ENCODE measurements at regions not wholly inside any gene's neighbourhood (a gene's known extent, or its start where the extent isn't known, plus 50 kb on each side); places are given as distances from the start of the nearest gene placed in this dataset.

DNA sequence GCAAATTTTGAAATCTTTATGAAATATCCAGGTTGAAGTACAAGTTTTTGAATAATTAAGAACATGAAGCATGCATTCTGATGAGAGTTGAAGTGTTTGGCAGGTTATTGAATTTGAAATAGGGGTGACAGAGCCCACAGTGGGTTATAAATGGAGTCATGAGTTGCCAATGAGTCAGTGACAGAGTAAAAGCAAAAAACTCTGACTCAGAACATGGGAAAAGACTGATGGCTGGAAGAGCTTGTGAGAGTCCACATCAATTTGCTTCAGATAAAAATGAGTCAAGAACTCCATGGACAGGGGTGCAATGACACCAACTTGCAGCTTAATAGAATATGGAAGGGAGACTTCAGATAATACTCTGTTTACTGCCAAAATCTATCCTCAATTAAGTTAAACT is 105.3 kb downstream of the SLC6A15 start:
- peaks cover 0 to 5% (median 0%) of the 10 kb centered on the region in 5 donors for H3K9me3 Mint-ChIP-seq
- no peak for DNase-seq
- no peaks in the 10 kb centered on the region for H3K9me3 ChIP-seq (ENCODE audit: low read length)
- POLR2A ChIA-PET: no interaction called here
- H3K36me3 Mint-ChIP-seq: no peaks in the 10 kb centered on the region
- no peaks in the 10 kb centered on the region for H3K4me1 ChIP-seq (ENCODE audit: insufficient read depth, low read length)
- no peaks in the 10 kb centered on the region for H3K27me3 Mint-ChIP-seq
- no peaks in the 10 kb centered on the region for H3K36me3 ChIP-seq (ENCODE audit: insufficient read depth, low read length)
- no peak overlapping the region for H3K27ac ChIP-seq (ENCODE audit: low read depth, low read length)
- H3K4me3 ChIP-seq (ENCODE audit: low read length): no peak overlapping the region
- CTCF ChIA-PET: no interaction called here
- no peaks in the 10 kb centered on the region for H3K27me3 ChIP-seq (ENCODE audit: insufficient read depth, low read length, poor library complexity, severe bottlenecking)
- H3K4me1 Mint-ChIP-seq: no peaks in the 10 kb centered on the region
- H3K27ac Mint-ChIP-seq: no peak overlapping the region
- no peak overlapping the region for H3K4me3 Mint-ChIP-seq

GRCh38 chr12:84805474-84805858 is 107.1 kb downstream of the SLC6A15 start:
- Histone ChIP-seq H3K4me1 (ENCODE audit: insufficient read depth, low read length) (no peaks in the 10 kb centered on the region), H3K27ac (ENCODE audit: low read depth, low read length) (no peak overlapping the region), H3K27me3 (ENCODE audit: insufficient read depth, low read length, poor library complexity, severe bottlenecking) (no peaks in the 10 kb centered on the region), H3K36me3 (ENCODE audit: insufficient read depth, low read length) (no peaks in the 10 kb centered on the region), H3K9me3 (ENCODE audit: low read length) (no peaks in the 10 kb centered on the region), H3K4me3 (ENCODE audit: low read length) (no peak overlapping the region)
- H3K9me3 Mint-ChIP-seq: peaks cover 0 to 5% (median 0%) of the 10 kb centered on the region in 5 donors
- H3K4me3 Mint-ChIP-seq: no peak overlapping the region
- no peaks in the 10 kb centered on the region for H3K27me3 Mint-ChIP-seq
- H3K27ac Mint-ChIP-seq: no peak overlapping the region
- no peaks in the 10 kb centered on the region for H3K36me3 Mint-ChIP-seq
- H3K4me1 Mint-ChIP-seq: no peaks in the 10 kb centered on the region
- CTCF ChIA-PET: no interaction called here
- POLR2A ChIA-PET: no interaction called here
- DNase-seq: no peak

DNA sequence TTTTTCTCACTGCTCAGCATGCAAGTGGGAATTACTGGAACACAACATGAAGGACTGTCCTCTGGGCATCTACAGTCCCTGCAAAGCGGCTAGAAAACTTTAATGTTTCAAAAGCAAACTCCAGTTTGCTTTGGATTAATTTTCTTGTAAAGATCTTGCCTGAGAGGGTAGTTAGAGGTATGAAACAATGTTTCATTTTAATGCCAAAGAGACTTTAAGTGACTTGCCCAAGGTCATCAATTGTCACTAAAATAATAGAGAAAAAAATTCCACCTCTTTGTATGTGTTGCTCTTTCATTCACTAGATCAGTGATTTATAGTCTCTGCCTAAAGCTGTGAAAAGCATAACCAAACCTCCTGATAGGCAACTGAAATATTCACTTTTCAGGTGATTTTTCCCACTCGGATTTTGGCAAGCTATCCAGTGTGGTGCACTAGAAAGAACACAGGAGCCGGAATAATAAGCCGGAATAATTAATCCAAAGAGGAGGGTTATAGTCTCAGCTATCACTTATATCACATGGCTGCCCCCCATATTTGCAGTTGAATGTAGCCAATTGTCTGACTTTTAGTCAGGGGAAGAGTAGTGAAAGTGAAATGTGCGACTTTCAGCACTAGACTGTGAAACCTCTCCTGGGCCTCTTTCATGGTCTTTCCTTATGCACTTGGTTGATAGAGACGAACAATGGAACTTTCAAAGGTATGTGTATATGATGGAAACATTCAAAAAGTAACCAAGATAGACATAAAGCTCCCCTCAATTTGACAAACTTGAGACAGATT is 107.7 kb downstream of the SLC6A15 start:
- ChIA-PET CTCF (no interaction called here), POLR2A (no interaction called here)

DNA sequence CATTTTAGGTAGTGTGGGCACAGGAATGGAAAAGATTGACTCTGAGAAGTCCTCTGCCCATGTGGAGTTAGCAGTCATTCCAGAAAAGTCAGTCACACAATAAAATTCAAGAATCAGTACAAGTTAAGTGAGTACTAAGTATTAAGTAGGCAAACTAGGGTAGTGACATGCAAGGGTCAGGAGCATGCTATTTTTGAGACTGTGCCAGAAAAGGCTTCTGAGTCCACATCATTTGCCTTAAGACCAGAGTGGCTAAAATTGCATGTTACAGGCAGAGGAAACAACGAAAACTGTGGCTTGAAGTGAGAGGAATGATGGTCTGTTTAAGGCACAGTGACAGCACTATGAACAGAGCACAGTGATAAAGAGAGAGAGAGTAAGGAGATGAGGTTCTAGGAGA is 108.9 kb downstream of the SLC6A15 start:
- Mint-ChIP-seq H3K36me3 (no peaks in the 10 kb centered on the region), H3K27me3 (no peaks in the 10 kb centered on the region), H3K4me1 (no peaks in the 10 kb centered on the region), H3K4me3 (no peak overlapping the region), H3K9me3 (peaks cover 0 to 5% (median 0%) of the 10 kb centered on the region in 5 donors), H3K27ac (no peak overlapping the region)
- Histone ChIP-seq H3K4me1 (ENCODE audit: insufficient read depth, low read length) (no peaks in the 10 kb centered on the region), H3K4me3 (ENCODE audit: low read length) (no peak overlapping the region), H3K9me3 (ENCODE audit: low read length) (no peaks in the 10 kb centered on the region), H3K27me3 (ENCODE audit: insufficient read depth, low read length, poor library complexity, severe bottlenecking) (no peaks in the 10 kb centered on the region), H3K27ac (ENCODE audit: low read depth, low read length) (no peak overlapping the region), H3K36me3 (ENCODE audit: insufficient read depth, low read length) (no peaks in the 10 kb centered on the region)
- CTCF ChIA-PET: no interaction called here
- POLR2A ChIA-PET: no interaction called here
- no peak for DNase-seq

More for the DNA sequence above, 107.7 kb downstream of the SLC6A15 start:
- Mint-ChIP-seq H3K9me3 (peaks cover 0 to 5% (median 0%) of the 10 kb centered on the region in 5 donors), H3K27me3 (no peaks in the 10 kb centered on the region), H3K36me3 (no peaks in the 10 kb centered on the region), H3K4me1 (no peaks in the 10 kb centered on the region), H3K27ac (no peak overlapping the region), H3K4me3 (no peak overlapping the region)
- Histone ChIP-seq H3K4me1 (ENCODE audit: insufficient read depth, low read length) (no peaks in the 10 kb centered on the region), H3K27ac (ENCODE audit: low read depth, low read length) (no peak overlapping the region), H3K27me3 (ENCODE audit: insufficient read depth, low read length, poor library complexity, severe bottlenecking) (no peaks in the 10 kb centered on the region), H3K36me3 (ENCODE audit: insufficient read depth, low read length) (no peaks in the 10 kb centered on the region), H3K9me3 (ENCODE audit: low read length) (no peaks in the 10 kb centered on the region), H3K4me3 (ENCODE audit: low read length) (no peak overlapping the region)
- DNase-seq: no peak

DNA sequence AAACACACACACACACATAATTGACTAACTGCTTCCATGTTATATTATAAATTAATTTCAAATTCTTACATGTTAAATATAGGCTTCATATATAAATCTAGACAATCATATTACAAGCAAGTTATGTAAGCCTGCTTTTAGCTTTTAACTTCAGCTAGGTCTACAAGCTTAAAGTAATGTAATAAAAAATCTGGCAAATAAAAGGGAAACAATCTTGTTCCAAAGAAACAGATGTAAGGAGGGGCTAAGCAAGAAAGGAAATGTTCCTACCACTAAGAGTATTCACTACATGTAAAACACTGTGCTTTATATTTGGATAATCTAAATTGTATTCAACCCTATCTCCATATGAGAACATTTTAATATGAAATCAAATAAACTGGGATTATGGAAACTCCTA is 110.4 kb downstream of the SLC6A15 start:
- H3K4me1 ChIP-seq (ENCODE audit: insufficient read depth, low read length): no peaks in the 10 kb centered on the region
- no peaks in the 10 kb centered on the region for H3K27me3 ChIP-seq (ENCODE audit: insufficient read depth, low read length, poor library complexity, severe bottlenecking)
- no peak overlapping the region for H3K4me3 ChIP-seq (ENCODE audit: low read length)
- no peaks in the 10 kb centered on the region for H3K36me3 ChIP-seq (ENCODE audit: insufficient read depth, low read length)
- no peaks in the 10 kb centered on the region for H3K27me3 Mint-ChIP-seq
- no peaks in the 10 kb centered on the region for H3K4me1 Mint-ChIP-seq
- DNase-seq: no peak
- no peak overlapping the region for H3K4me3 Mint-ChIP-seq
- no peak overlapping the region for H3K27ac ChIP-seq (ENCODE audit: low read depth, low read length)
- ChIA-PET POLR2A (no interaction called here), CTCF (no interaction called here)
- H3K9me3 ChIP-seq (ENCODE audit: low read length): no peaks in the 10 kb centered on the region
- no peaks in the 10 kb centered on the region for H3K36me3 Mint-ChIP-seq
- H3K9me3 Mint-ChIP-seq: peaks cover 0 to 3% (median 0%) of the 10 kb centered on the region in 5 donors
- no peak overlapping the region for H3K27ac Mint-ChIP-seq

GRCh38 chr12:84793558-84794367 is 118.8 kb downstream of the SLC6A15 start:
- CTCF ChIA-PET: no interaction called here

DNA sequence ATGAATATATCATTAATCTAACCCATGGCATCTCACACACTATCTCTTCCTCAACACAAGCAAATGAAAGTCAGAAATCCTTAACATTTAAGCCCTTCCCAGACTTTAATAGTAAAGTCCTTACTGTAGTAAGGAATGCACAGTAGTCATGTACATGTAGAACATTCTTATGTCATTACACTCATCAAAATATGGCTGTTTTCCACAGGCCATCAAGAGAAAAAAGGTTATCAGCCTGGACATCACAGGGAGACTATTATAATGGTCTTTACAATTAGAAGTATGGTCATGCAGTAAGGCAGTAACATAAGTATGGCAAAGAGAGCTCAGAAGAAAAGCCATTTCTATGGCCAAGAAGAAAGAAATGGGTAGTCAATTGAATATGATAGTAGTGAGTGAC is 121.2 kb downstream of the SLC6A15 start:
- no peaks in the 10 kb centered on the region for H3K4me1 ChIP-seq (ENCODE audit: insufficient read depth, low read length)
- H3K27me3 ChIP-seq (ENCODE audit: insufficient read depth, low read length, poor library complexity, severe bottlenecking): no peaks in the 10 kb centered on the region
- Mint-ChIP-seq H3K4me3 (no peak overlapping the region), H3K9me3 (peaks cover 0 to 11% (median 0%) of the 10 kb centered on the region in 5 donors), H3K27me3 (no peaks in the 10 kb centered on the region), H3K27ac (no peak overlapping the region), H3K36me3 (no peaks in the 10 kb centered on the region), H3K4me1 (no peaks in the 10 kb centered on the region)
- H3K9me3 ChIP-seq (ENCODE audit: low read length): no peaks in the 10 kb centered on the region
- DNase-seq: no peak
- no peak overlapping the region for H3K4me3 ChIP-seq (ENCODE audit: low read length)
- no peaks in the 10 kb centered on the region for H3K36me3 ChIP-seq (ENCODE audit: insufficient read depth, low read length)
- no peak overlapping the region for H3K27ac ChIP-seq (ENCODE audit: low read depth, low read length)
- POLR2A ChIA-PET: no interaction called here
- CTCF ChIA-PET: no interaction called here

More at GRCh38 chr12:84793558-84794367, 118.8 kb downstream of the SLC6A15 start:
- Histone ChIP-seq H3K4me3 (ENCODE audit: low read length) (no peak overlapping the region), H3K4me1 (ENCODE audit: insufficient read depth, low read length) (no peaks in the 10 kb centered on the region), H3K36me3 (ENCODE audit: insufficient read depth, low read length) (no peaks in the 10 kb centered on the region), H3K27me3 (ENCODE audit: insufficient read depth, low read length, poor library complexity, severe bottlenecking) (no peaks in the 10 kb centered on the region), H3K9me3 (ENCODE audit: low read length) (no peaks in the 10 kb centered on the region), H3K27ac (ENCODE audit: low read depth, low read length) (no peak overlapping the region)
- Mint-ChIP-seq H3K27ac (no peak overlapping the region), H3K4me3 (no peak overlapping the region), H3K36me3 (no peaks in the 10 kb centered on the region), H3K4me1 (no peaks in the 10 kb centered on the region), H3K9me3 (peaks cover 0 to 11% (median 0%) of the 10 kb centered on the region in 5 donors), H3K27me3 (no peaks in the 10 kb centered on the region)
- no peak for DNase-seq
- POLR2A ChIA-PET: no interaction called here

DNA sequence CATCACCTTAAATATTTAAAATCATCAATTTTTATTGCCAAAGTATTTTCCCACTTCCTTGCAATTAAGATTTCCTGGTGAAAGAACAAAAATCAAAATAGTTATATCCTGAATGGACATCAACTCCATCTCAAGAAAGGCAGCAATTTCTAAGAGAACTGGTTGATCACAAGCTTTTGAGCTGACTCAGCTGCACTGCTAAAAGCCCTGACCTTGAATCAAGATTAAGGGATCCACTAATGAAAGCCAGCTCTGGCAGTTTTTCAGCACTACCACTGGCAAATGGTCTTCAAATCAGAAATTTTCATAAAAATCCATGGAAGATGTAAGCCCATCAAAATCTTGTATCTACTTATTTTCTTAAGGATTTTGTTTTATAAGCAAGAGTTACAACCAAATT is 123.4 kb downstream of the SLC6A15 start:
- H3K9me3 Mint-ChIP-seq: peaks cover 0 to 5% (median 0%) of the 10 kb centered on the region in 5 donors
- Histone ChIP-seq H3K4me3 (ENCODE audit: low read length) (no peak overlapping the region), H3K27me3 (ENCODE audit: insufficient read depth, low read length, poor library complexity, severe bottlenecking) (no peaks in the 10 kb centered on the region), H3K4me1 (ENCODE audit: insufficient read depth, low read length) (no peaks in the 10 kb centered on the region), H3K9me3 (ENCODE audit: low read length) (no peaks in the 10 kb centered on the region), H3K36me3 (ENCODE audit: insufficient read depth, low read length) (no peaks in the 10 kb centered on the region), H3K27ac (ENCODE audit: low read depth, low read length) (no peak overlapping the region)
- H3K36me3 Mint-ChIP-seq: no peaks in the 10 kb centered on the region
- no peak overlapping the region for H3K4me3 Mint-ChIP-seq
- no peaks in the 10 kb centered on the region for H3K4me1 Mint-ChIP-seq
- H3K27ac Mint-ChIP-seq: no peak overlapping the region
- ChIA-PET CTCF (no interaction called here), POLR2A (no interaction called here)
- no peak for DNase-seq
- no peaks in the 10 kb centered on the region for H3K27me3 Mint-ChIP-seq
